HUDEP-2 (cell line): ENCODE measurements at regions not wholly inside any gene's neighbourhood (a gene's known extent, or its start where the extent isn't known, plus 50 kb on each side); places are given as distances from the start of the nearest gene placed in this dataset.
"Not testable (repeated sequence)": the region's sequence is repeated elsewhere in the genome, so short reads cannot be mapped to it uniquely, and the experiment has no call there.

ENCODE experiments used
- DNase-seq, 76 experiments: peaks; one replicate each; lab custom pipeline; 2025; ENCODE audit not compliant: unreplicated experiment in 76 of 76; lab: John Stamatoyannopoulos, UW

DNA sequence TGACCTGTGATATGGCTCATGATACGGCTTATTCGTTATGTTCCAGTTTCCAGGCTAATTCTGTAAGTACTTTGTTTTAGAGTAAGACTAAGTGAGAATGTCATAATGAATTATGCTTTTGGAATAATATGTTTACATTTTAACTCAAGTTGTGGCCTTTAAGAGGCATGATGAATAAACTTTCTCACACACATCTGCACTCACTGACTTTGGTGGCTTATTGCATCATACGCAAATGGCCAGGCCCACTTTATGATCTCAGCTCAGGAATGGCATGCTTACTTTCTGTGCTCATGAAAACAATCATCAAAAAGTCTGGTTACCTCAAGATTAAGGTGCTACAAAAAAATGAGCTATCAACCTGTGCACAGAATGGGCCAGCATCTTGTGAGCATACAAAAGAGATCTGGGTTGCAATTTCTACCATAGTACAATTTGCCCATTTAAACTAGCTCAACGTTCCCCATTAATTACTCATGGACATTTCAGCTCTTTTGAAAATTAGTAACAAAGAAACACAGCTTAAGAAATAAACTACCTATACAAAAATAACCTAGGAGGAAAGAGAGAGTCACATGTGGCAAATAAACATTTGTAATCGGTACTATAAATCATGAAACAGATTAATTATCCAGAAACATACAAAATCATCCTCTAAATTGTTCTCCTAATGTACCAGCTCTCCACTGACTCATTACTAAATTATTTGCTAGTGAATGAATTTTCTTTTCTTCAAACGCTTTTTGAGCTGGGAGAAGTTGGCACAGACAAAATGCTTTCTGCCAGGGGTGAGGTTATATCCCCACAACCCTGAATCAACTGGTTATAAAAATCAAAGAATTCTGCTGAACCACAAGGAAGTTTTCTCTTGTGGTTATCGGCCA lies 439.0 kb upstream of the ADAMTS9 start:
- DNase-seq: no peak

DNA sequence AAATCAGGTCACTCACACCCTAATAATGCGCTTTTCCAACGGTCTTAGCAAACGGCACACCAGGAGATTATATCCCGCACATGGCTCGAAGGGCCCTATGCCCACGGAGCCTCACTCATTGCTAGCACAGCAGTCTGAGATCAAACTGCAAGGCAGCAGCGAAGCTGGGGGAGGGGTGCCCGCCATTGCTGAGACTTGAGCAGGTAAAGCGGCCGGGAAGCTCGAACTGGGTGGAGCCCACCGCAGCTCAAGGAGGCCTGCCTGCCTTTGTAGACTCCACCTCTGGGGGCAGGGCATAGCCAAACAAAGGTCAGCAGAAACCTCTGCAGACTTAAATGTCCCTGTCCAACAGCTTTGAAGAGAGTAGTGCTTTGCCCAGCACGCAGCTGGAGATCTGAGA lies 432.4 kb upstream of the ADAMTS9 start:
- DNase-seq: not testable (repeated sequence)

GRCh38 chr3:65118912-65119499 lies 431.2 kb upstream of the ADAMTS9 start:
- DNase-seq: no peak

- no peak for DNase-seq
Observed at GRCh38 chr3:65114041-65114440, 426.2 kb upstream of the ADAMTS9 start.

GRCh38 chr3:65112751-65113300 lies 425.0 kb upstream of the ADAMTS9 start:
- DNase-seq: no peak

- DNase-seq: no peak
Observed at GRCh38 chr3:65110661-65111060, 422.9 kb upstream of the ADAMTS9 start.

GRCh38 chr3:65109966-65110500 lies 422.2 kb upstream of the ADAMTS9 start:
- DNase-seq: no peak

- no peak for DNase-seq
Observed at GRCh38 chr3:65107174-65107573, 419.4 kb upstream of the ADAMTS9 start.

DNA sequence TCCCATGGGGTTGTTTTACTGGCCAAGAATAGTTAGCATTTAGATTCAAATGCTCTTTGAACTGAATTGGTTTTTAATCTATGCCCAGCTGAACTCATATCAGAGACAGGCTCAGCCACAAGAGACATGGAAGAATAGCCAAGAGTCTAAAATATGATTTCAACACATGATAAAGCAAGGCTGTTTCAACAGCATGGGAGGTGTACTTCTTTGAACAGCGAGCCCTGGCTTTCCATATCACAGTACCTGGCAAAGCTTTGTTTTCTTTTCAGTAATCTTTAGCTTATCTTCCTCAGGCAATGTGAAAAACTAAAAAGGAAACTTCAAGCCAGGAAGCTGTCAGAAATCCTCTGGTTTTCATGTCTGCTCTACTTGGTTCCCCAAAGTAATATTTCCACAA lies 413.6 kb upstream of the ADAMTS9 start:
- peak in 3 of 76 experiments; percentile 2 to 7 (median 4) for DNase-seq

DNA sequence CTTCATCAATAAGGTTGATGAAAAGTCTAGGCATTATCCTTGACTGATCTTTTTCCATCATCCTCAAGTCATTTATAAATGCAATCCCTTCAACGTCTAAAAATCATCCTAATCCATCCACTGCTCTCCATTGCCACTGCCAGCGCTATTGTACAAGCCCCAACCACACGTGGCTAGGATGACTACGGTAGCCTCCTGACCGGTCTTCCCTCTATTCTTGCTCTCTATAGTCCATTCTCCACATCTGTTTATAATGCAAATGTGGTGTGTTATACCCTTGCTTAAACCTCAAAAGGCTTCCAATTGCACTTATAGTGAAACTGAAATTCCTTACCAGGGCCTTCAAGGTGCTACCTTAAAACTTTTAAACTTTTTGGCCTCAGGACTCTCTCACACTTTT lies 410.6 kb upstream of the ADAMTS9 start:
- no peak for DNase-seq

- no peak for DNase-seq
Observed at GRCh38 chr3:65096110-65096745, 408.4 kb upstream of the ADAMTS9 start.

DNA sequence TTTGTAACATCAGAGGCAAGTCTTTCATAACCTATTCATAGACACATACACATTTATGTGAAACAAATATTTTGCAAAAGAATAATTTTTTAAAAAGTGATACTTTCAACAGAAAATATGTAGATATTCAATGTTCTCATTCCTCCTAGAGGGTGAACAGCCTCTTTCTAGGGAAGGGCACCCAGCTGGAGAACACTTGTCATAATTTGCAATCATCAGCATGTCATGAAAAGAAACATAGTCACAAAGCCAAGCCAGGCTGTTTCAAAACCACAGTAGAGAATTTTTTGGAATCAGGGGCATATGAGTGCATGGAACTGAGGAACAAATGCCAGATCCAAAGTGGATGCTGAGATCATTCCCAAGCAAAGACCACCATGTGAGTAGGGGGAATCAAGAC lies 406.9 kb upstream of the ADAMTS9 start:
- no peak for DNase-seq

GRCh38 chr3:65093641-65094040 lies 405.8 kb upstream of the ADAMTS9 start:
- no peak for DNase-seq

GRCh38 chr3:65091565-65091964 lies 403.8 kb upstream of the ADAMTS9 start:
- no peak for DNase-seq

- DNase-seq: peak in 5 of 76 experiments; percentile 6 to 55 (median 24)
Observed at GRCh38 chr3:65083240-65083639, 395.4 kb upstream of the ADAMTS9 start.

GRCh38 chr3:65081536-65081935 lies 393.7 kb upstream of the ADAMTS9 start:
- no peak for DNase-seq

DNA sequence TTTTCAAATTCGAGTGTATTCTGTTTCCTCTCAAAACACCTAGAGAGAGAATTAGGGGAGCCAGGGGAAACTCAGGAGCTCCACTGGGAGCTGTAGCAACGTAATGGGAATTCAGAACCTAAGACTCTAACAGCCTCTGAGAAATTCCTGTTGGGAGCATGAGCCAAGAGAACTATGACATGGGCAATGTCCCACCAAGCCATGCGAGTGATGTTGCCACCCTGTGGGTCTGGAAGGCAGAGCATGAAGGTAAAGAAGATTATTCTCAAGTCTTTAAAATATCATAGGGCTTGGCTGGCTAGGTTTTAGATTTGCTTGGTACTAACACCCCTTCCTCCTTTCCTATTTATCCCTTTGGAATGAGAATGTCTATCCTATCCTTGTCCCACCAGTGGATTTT lies 392.6 kb upstream of the ADAMTS9 start:
- no peak for DNase-seq

DNA sequence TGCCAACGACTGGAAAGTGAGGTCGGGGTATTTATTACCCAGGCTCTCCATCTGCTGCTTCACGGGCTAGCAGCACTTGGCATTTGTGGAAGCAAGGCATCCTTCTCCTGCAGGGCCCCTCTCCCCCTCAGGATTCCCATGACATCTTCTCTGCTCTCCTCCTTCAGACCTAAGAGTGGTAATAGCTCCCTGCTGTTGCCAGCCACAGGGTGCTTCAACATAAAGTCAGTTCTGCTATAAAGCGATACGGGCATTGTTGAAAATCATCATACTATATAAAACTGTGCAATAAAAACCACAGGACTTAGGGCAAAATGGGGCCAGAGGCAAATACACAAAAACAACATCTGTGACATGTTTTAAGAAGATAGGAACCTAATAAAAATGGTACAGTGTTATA lies 391.8 kb upstream of the ADAMTS9 start:
- DNase-seq: no peak

- no peak for DNase-seq
Observed at GRCh38 chr3:65078748-65079147, 390.9 kb upstream of the ADAMTS9 start.

DNA sequence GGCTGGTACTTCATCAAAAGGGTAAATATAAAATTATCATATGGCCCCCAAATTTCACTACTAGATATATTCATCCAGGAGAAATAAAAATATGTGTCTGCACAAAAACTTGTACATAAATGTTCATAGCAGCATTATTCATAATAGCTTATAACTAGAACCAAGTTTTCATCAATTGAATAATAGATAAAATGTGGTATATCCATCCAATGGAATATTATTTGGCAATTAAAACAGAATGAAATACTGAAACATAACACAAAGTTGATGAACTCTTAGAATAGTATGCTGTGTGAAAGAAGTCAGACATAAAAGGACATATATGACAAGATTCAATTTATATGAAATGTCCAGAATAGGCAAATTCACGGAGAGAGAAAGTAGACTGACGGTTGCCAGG lies 389.3 kb upstream of the ADAMTS9 start:
- no peak for DNase-seq

DNA sequence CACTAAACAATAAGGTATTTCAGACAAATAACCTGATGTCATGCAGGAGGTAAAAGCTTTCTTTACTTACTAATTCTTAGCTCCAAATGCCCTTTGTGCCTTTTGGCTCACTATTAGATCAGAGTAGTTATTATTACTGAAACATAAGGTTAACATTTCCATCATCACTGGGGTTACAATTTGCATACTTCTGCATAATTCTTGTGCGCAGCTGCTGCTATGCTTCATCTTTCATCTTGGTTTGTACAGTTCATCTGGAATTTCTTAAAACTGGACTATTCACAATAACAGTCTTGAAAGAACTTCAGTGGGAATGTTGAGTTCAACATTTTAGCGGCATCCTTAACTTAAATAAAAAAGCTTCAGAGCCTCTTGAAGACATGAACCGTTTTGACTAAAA lies 383.2 kb upstream of the ADAMTS9 start:
- DNase-seq: no peak
